ENCODE measurements at regions not wholly inside any gene's neighbourhood (a gene's known extent, or its start where the extent isn't known, plus 50 kb on each side); places are given as distances from the start of the nearest gene placed in this dataset.

- no peak overlapping the region for H3K27ac Mint-ChIP-seq (ENCODE audit: low read depth, unreplicated experiment)
- no peaks in the 10 kb centered on the region for H3K27me3 Mint-ChIP-seq (ENCODE audit: insufficient read depth, unreplicated experiment)
- POLR2A ChIA-PET: no interaction called here
- BruUV-seq (replicated peaks): no TSS peak
- peaks cover 5% of the 10 kb centered on the region for H3K36me3 Mint-ChIP-seq (ENCODE audit: insufficient read depth, unreplicated experiment)
- intact Hi-C loops (cut with micrococcal nuclease): no loop called here
- CTCF ChIA-PET: interaction anchor here (0.6 kb wide), 1 partner anchor 368 kb away, joined by 4 read pairs; no protein-coding TSS in a partner anchor
- no peak overlapping the region for H3K4me3 Mint-ChIP-seq (ENCODE audit: unreplicated experiment)
- TF ChIP-seq CTCF (IDR thresholded peaks at IDR 0.05; ENCODE audit: unreplicated experiment): no peak
- no peaks in the 10 kb centered on the region for H3K9me3 Mint-ChIP-seq (ENCODE audit: unreplicated experiment)
- no peaks in the 10 kb centered on the region for H3K4me1 Mint-ChIP-seq (ENCODE audit: insufficient read depth, unreplicated experiment)
- DNase-seq (ENCODE audit: unreplicated experiment): peak; percentile 17
Measured at GRCh38 chr5:13536933-13537332, 407.6 kb downstream of the DNAH5 start.

GRCh38 chr5:13533833-13534232, 410.7 kb downstream of the DNAH5 start:
- no peak for TF ChIP-seq CTCF (IDR thresholded peaks at IDR 0.05; ENCODE audit: unreplicated experiment)

GRCh38 chr5:13529300-13529699, 415.2 kb downstream of the DNAH5 start:
- no peak for TF ChIP-seq CTCF (IDR thresholded peaks at IDR 0.05; ENCODE audit: unreplicated experiment)
- Mint-ChIP-seq H3K4me1 (ENCODE audit: insufficient read depth, unreplicated experiment) (no peaks in the 10 kb centered on the region), H3K27ac (ENCODE audit: low read depth, unreplicated experiment) (no peak overlapping the region), H3K4me3 (ENCODE audit: unreplicated experiment) (no peak overlapping the region), H3K9me3 (ENCODE audit: unreplicated experiment) (no peaks in the 10 kb centered on the region), H3K27me3 (ENCODE audit: insufficient read depth, unreplicated experiment) (peaks cover 11% of the 10 kb centered on the region), H3K36me3 (ENCODE audit: insufficient read depth, unreplicated experiment) (no peaks in the 10 kb centered on the region)
- CTCF ChIA-PET: no interaction called here
- no TSS peak for BruUV-seq (replicated peaks)
- DNase-seq (ENCODE audit: unreplicated experiment): no peak
- intact Hi-C loops (cut with micrococcal nuclease): no loop called here
- POLR2A ChIA-PET: interaction anchor here (0.6 kb wide), 1 partner anchor 917 kb away, joined by 3 read pairs; no protein-coding TSS in a partner anchor

More at GRCh38 chr5:13533833-13534232, 410.7 kb downstream of the DNAH5 start:
- H3K9me3 Mint-ChIP-seq (ENCODE audit: unreplicated experiment): no peaks in the 10 kb centered on the region
- H3K4me3 Mint-ChIP-seq (ENCODE audit: unreplicated experiment): no peak overlapping the region
- no TSS peak for BruUV-seq (replicated peaks)
- intact Hi-C loops (cut with micrococcal nuclease): no loop called here
- no peaks in the 10 kb centered on the region for H3K4me1 Mint-ChIP-seq (ENCODE audit: insufficient read depth, unreplicated experiment)
- no peak overlapping the region for H3K27ac Mint-ChIP-seq (ENCODE audit: low read depth, unreplicated experiment)
- ChIA-PET CTCF (no interaction called here), POLR2A (no interaction called here)
- no peak for DNase-seq (ENCODE audit: unreplicated experiment)
- H3K36me3 Mint-ChIP-seq (ENCODE audit: insufficient read depth, unreplicated experiment): no peaks in the 10 kb centered on the region
- H3K27me3 Mint-ChIP-seq (ENCODE audit: insufficient read depth, unreplicated experiment): peaks cover 11% of the 10 kb centered on the region

GRCh38 chr5:13524936-13525335, 419.6 kb downstream of the DNAH5 start:
- no peak for DNase-seq (ENCODE audit: unreplicated experiment)
- POLR2A ChIA-PET: no interaction called here
- Mint-ChIP-seq H3K4me1 (ENCODE audit: insufficient read depth, unreplicated experiment) (no peaks in the 10 kb centered on the region), H3K27ac (ENCODE audit: low read depth, unreplicated experiment) (no peak overlapping the region), H3K4me3 (ENCODE audit: unreplicated experiment) (no peak overlapping the region), H3K27me3 (ENCODE audit: insufficient read depth, unreplicated experiment) (peaks cover 3% of the 10 kb centered on the region), H3K9me3 (ENCODE audit: unreplicated experiment) (no peaks in the 10 kb centered on the region), H3K36me3 (ENCODE audit: insufficient read depth, unreplicated experiment) (no peaks in the 10 kb centered on the region)
- no TSS peak for BruUV-seq (replicated peaks)
- TF ChIP-seq CTCF (IDR thresholded peaks at IDR 0.05; ENCODE audit: unreplicated experiment): no peak
- CTCF ChIA-PET: no interaction called here
- intact Hi-C loops (cut with micrococcal nuclease): no loop called here

Measured in MCF 10A (cell line).